K562 (cell line): ENCODE measurements at regions not wholly inside any gene's neighbourhood (a gene's known extent, or its start where the extent isn't known, plus 50 kb on each side); places are given as distances from the start of the nearest gene placed in this dataset.

Source experiments
- ATAC-seq: fragments of 200-7000 bp; cut with Tn5 transposase; 3 replicates; pipeline ENCODE4 v1.9.1; 2020; ENCODE audit warnings: moderate library complexity
- BruUV-seq: library from RNA; stranded (reverse); fragments of 400-500 nt; replicated peaks from 2 replicates; lab custom pipeline; 2021; lab: Mats Ljungman, UMichigan
- CTCF ChIA-PET: fragments of 300-600 bp; formaldehyde crosslinking; extraction: SDS; loops from one replicate; lab custom pipeline; 2021; ENCODE audit warnings: low intra/inter-chr PET ratio; lab: Yijun Ruan, JAX
- POLR2A ChIA-PET: fragments of 300-600, 350-650 bp; sonication (Branson Sonifier 250); formaldehyde crosslinking; extraction: SDS; loops from one replicate; lab custom pipeline; 2021; ENCODE audit warnings: antibody characterized with exemption, inconsistent platforms; lab: Yijun Ruan, JAX
- DNase-seq, 4 experiments: peaks; one replicate each; pipeline versions ENCODE4 v3.0.0 to v3.0.0-alpha.2; 2011 to 2018; ENCODE audit warnings: low spot score in 3 of 4, mixed read lengths in 3 of 4; ENCODE audit errors: extremely low read depth in 1 of 4
- FAIRE-seq: peaks from 2 replicates; lab custom pipeline; 2011; peaks lifted over from hg19 to GRCh38; lab: Jason Lieb, UNC
- H2AFZ ChIP-seq: 2 replicates; pipeline ENCODE4 v1.6.0; 2011; ENCODE audit warnings: low read depth, low read length, control low read depth, inconsistent platforms
- H3K27ac ChIP-seq: fragments of 200-600 bp; 3 replicates; pipeline ENCODE4 v1.8.0; 2011; ENCODE audit warnings: low read depth, mild to moderate bottlenecking, control low read depth, inconsistent platforms, low read length, moderate library complexity, mixed read lengths; ENCODE audit errors: extremely low read depth
- H3K27me3 ChIP-seq, 2 experiments: fragments of 300-600 bp in 1 of 2; 2 replicates in 1 of 2; 3 replicates in 1 of 2; pipeline versions ENCODE4 v1.6.0 to v1.8.0; 2011; ENCODE audit warnings: inconsistent platforms in 2 of 2, low read length in 2 of 2, mild to moderate bottlenecking in 1 of 2, mixed read lengths in 1 of 2, moderate library complexity in 1 of 2; ENCODE audit not compliant: control insufficient read depth in 2 of 2, insufficient read depth in 2 of 2
- H3K36me3 ChIP-seq: fragments of 300-600 bp; 3 replicates; pipeline ENCODE4 v1.8.0; 2011; ENCODE audit warnings: mild to moderate bottlenecking, low read length, inconsistent platforms; ENCODE audit not compliant: control insufficient read depth, insufficient read depth
- H3K4me1 ChIP-seq, 2 experiments: fragments of 200-600 bp in 1 of 2; replicated peaks in 1 of 2; 2 replicates in 1 of 2; 3 replicates in 1 of 2; pipeline versions ENCODE4 v1.5.1 to v1.8.0; 2011; ENCODE audit warnings: inconsistent platforms in 2 of 2, low read length in 2 of 2, mild to moderate bottlenecking in 1 of 2, mixed read lengths in 1 of 2, moderate library complexity in 1 of 2; ENCODE audit not compliant: control insufficient read depth in 2 of 2, insufficient read depth in 2 of 2
- H3K4me2 ChIP-seq: 2 replicates; pipeline ENCODE4 v1.6.1; 2011; ENCODE audit warnings: low read length, control low read depth, inconsistent platforms, mixed read lengths; ENCODE audit not compliant: insufficient read depth
- H3K4me3 ChIP-seq: fragments of 200-600 bp; sonication (generic), shearing (Covaris generic); 2 replicates; pipeline ENCODE4 v1.5.1; 2016; ENCODE audit warnings: control low read depth, inconsistent platforms
- H3K79me2 ChIP-seq: fragments of 200-600 bp; 3 replicates; pipeline ENCODE4 v1.8.0; 2011; ENCODE audit warnings: low read length, inconsistent platforms; ENCODE audit not compliant: control insufficient read depth, insufficient read depth
- H3K9ac ChIP-seq, 2 experiments: 2 replicates each; pipeline versions ENCODE4 v1.6.0 to v1.6.1; 2011; ENCODE audit warnings: low read depth in 2 of 2, low read length in 2 of 2, control low read depth in 1 of 2, inconsistent platforms in 1 of 2, mild to moderate bottlenecking in 1 of 2, mixed read lengths in 1 of 2; ENCODE audit not compliant: insufficient read depth in 1 of 2
- H3K9me1 ChIP-seq: one replicate; pipeline ENCODE4 v1.6.0; 2011; ENCODE audit warnings: inconsistent platforms, mild to moderate bottlenecking, low read length, moderate library complexity; ENCODE audit not compliant: control insufficient read depth, insufficient read depth
- H3K9me3 ChIP-seq: replicated peaks from 2 replicates; pipeline ENCODE4 v1.5.1; 2011; ENCODE audit warnings: low read depth, low read length, inconsistent platforms; ENCODE audit not compliant: control insufficient read depth, insufficient read depth
- H4K20me1 ChIP-seq: replicated peaks from 2 replicates; pipeline ENCODE4 v1.6.1; 2011; ENCODE audit warnings: low read length, inconsistent platforms, mixed read lengths; ENCODE audit not compliant: control insufficient read depth, insufficient read depth
- ARID1B ChIP-seq: fragments of 450-650 bp; IDR thresholded peaks from 2 replicates; pipeline ENCODE4 v1.6.1; 2016; ENCODE audit warnings: antibody characterized with exemption, mild to moderate bottlenecking, inconsistent platforms
- ARNT ChIP-seq, 2 experiments: fragments of 450-650 bp; IDR thresholded peaks; 2 replicates each; pipeline ENCODE4 v1.6.1; 2016; ENCODE audit warnings: mild to moderate bottlenecking in 1 of 2
- ATF1 ChIP-seq, 2 experiments: fragments of 450-650 bp in 1 of 2; IDR thresholded peaks; 2 replicates each; pipeline ENCODE4 v1.6.1; 2016; ENCODE audit warnings: missing compliant biosample characterization in 1 of 2, missing genetic modification characterization in 1 of 2
- CCAR2 ChIP-seq: fragments of 200-400 bp; formaldehyde crosslinking; IDR thresholded peaks from 2 replicates; pipeline ENCODE4 v1.6.1; 2017; ENCODE audit warnings: mild to moderate bottlenecking, low read depth, low read length
- CTCFL ChIP-seq: IDR thresholded peaks from 2 replicates; pipeline ENCODE4 v1.6.1; 2011; ENCODE audit warnings: borderline replicate concordance, low read depth, mild to moderate bottlenecking, moderate library complexity, low read length; ENCODE audit not compliant: insufficient read depth, poor library complexity, severe bottlenecking
- FIP1L1 ChIP-seq: fragments of 200-400 bp; formaldehyde crosslinking; IDR thresholded peaks from 2 replicates; pipeline ENCODE4 v1.6.1; 2018; ENCODE audit warnings: mild to moderate bottlenecking, low read depth, low read length; ENCODE audit not compliant: poor library complexity, severe bottlenecking
- GATA2 ChIP-seq: sonication (generic); formaldehyde crosslinking; IDR thresholded peaks from 2 replicates; pipeline ENCODE4 v1.4.0; 2020; ENCODE audit warnings: mild to moderate bottlenecking, missing genetic modification reagents
- MAZ ChIP-seq, 2 experiments: fragments of 450-650 bp in 1 of 2; sonication (generic) in 1 of 2; formaldehyde crosslinking; IDR thresholded peaks in 1 of 2; conservative IDR thresholded peaks in 1 of 2; 2 replicates each; pipeline versions ENCODE4 v1.4.0 to v1.5.0; 2020; ENCODE audit warnings: mild to moderate bottlenecking in 1 of 2, missing genetic modification reagents in 1 of 2
- NFE2L1 ChIP-seq: fragments of 450-650 bp; IDR thresholded peaks from 2 replicates; pipeline ENCODE4 v1.6.1; 2016; ENCODE audit warnings: missing genetic modification characterization, low read depth, mild to moderate bottlenecking, missing compliant biosample characterization, moderate library complexity, borderline replicate concordance
- RB1 ChIP-seq: fragments of 450-650 bp; IDR thresholded peaks from 2 replicates; pipeline ENCODE4 v1.6.1; 2017; ENCODE audit warnings: low read depth, mild to moderate bottlenecking
- SMAD3 ChIP-seq: fragments of 450-650 bp; formaldehyde crosslinking; conservative IDR thresholded peaks from 2 replicates; pipeline ENCODE4 v1.4.0; 2020; ENCODE audit warnings: mild to moderate bottlenecking
- ZBTB26 ChIP-seq: fragments of 450-650 bp; formaldehyde crosslinking; IDR thresholded peaks from 2 replicates; pipeline ENCODE4 v1.4.0; 2022; ENCODE audit warnings: missing genetic modification characterization
- ZNF146 ChIP-seq: IDR thresholded peaks from one replicate; pipeline ENCODE4 v1.6.1; 2018; ENCODE audit warnings: missing compliant biosample characterization; ENCODE audit not compliant: unreplicated experiment
- ZNF512 ChIP-seq: IDR thresholded peaks from 2 replicates; pipeline ENCODE4 v1.6.1; 2016; ENCODE audit warnings: missing genetic modification characterization, missing compliant biosample characterization
- ZNF76 ChIP-seq: fragments of 250-450 bp; sonication (Bioruptor Pico); IDR thresholded peaks from 2 replicates; pipeline ENCODE4 v1.4.0; 2020; ENCODE audit warnings: mild to moderate bottlenecking, moderate library complexity, borderline replicate concordance
- WGBS: fragments of 100-300 bp; shearing (Covaris generic); methylation state at CpG from one replicate; pipeline ENCODE4 v1.1.6; 2016; ENCODE audit warnings: low coverage, mixed read lengths; ENCODE audit not compliant: insufficient coverage; ENCODE audit errors: missing lambda C conversion rate; 5-methylcytosine and 5-hydroxymethylcytosine counted together
- in situ Hi-C: fragments of 300-500 bp; cut with MboI; formaldehyde crosslinking; loops from 4 replicates; pipeline ENCODE4 v1.15.0; 2018; ENCODE audit warnings: inconsistent platforms, mixed read lengths
- intact Hi-C: fragments of 100-400 bp; cut with micrococcal nuclease; formaldehyde crosslinking; loops from 2 replicates; pipeline ENCODE4 v1.14.2; 2022

GRCh38 chr16:85361441-85362118 lies 249.3 kb upstream of the CIBAR2 start:
- DNase-seq = peak in 2 of 4 experiments; percentile 48 to 56
- Histone ChIP-seq H3K79me2 (peaks cover 6% of the 10 kb centered on the region; the same call in 2 of the 3 replicates), H2AFZ (no peak overlapping the region; the same call in 1 of the 2 replicates), H3K9ac (peak overlapping the region; percentile 3 to 86; a peak in 3 of 4 replicates), H3K4me2 (no peak overlapping the region; the same call in 1 of the 2 replicates), H3K27me3 (no peaks in the 10 kb centered on the region), H4K20me1 (no peaks in the 10 kb centered on the region), H3K9me3 (no peaks in the 10 kb centered on the region), H3K36me3 (no peaks in the 10 kb centered on the region), H3K27ac (no peak overlapping the region), H3K4me1 (peaks cover 37 to 86% of the 10 kb centered on the region in 2 experiments), H3K9me1 (peaks cover 3% of the 10 kb centered on the region), H3K4me3 (no peak overlapping the region)
- BruUV-seq = no TSS peak
- ChIA-PET POLR2A (interaction anchor here (0.7 to 0.8 kb wide), 2 partner anchors 10 to 302 kb away, joined by 3 read pairs; no protein-coding TSS in a partner anchor), CTCF (no interaction called here)
- 53% methylated on average over 23 of the region's 23 CpGs for WGBS
- in situ Hi-C loops = loop anchor here (10.0 kb wide), 1 partner anchor 247 kb away; the partner anchor contains the start of gene CIBAR2
- no peak for ATAC-seq
- intact Hi-C loops = no loop called here
- FAIRE-seq = no peak
- TF ChIP-seq CCAR2 (no peak), ARID1B (no peak), FIP1L1 (no peak), ZNF512 (tag) (no peak), ZBTB26 (CRISPR knock-in tag) (no peak), SMAD3 (CRISPR knock-in tag) (no peak; the same call in 1 of the 2 replicates), ZNF146 (CRISPR knock-in tag) (no peak), MAZ (CRISPR knock-in tag; conservative IDR thresholded peaks at IDR 0.05 in 1 of 2, IDR thresholded peaks at IDR 0.05 in 1 of 2) (peak in 1 of 2 experiments; percentile 17; a peak in 1 of 4 replicates), CTCFL (no peak), ARNT (IDR thresholded peaks at IDR 0.05) (no peak), NFE2L1 (tag) (no peak), GATA2 (no peak), RB1 (no peak), ZNF76 (CRISPR knock-in tag) (no peak), ATF1 (CRISPR knock-in tag; IDR thresholded peaks at IDR 0.05) (no peak), ATF1 (tag; IDR thresholded peaks at IDR 0.05) (peak; percentile 73; the same call in 1 of the 2 replicates)
